Testis (tissue), 2 donors: ENCODE measurements at regions not wholly inside any gene's neighbourhood (a gene's known extent, or its start where the extent isn't known, plus 50 kb on each side); places are given as distances from the start of the nearest gene placed in this dataset.

ENCODE experiments used
- POLR2A ChIP-seq: fragments of 450-650 bp; IDR thresholded peaks from one replicate; pipeline ENCODE4 v1.6.1; 2017; ENCODE audit warnings: antibody characterized with exemption, mild to moderate bottlenecking, moderate library complexity
- TF ChIP-seq, protein P1 (sequence below), 3 experiments: fragments of 450-650 bp in 2 of 3; fragments of 200-600 bp in 1 of 3; sonication (generic) in 1 of 3; IDR thresholded peaks; one replicate each; pipeline ENCODE4 v1.5.1; 2016 to 2019; ENCODE audit warnings: antibody characterized with exemption in 3 of 3, mild to moderate bottlenecking in 2 of 3, moderate library complexity in 1 of 3

DNA sequence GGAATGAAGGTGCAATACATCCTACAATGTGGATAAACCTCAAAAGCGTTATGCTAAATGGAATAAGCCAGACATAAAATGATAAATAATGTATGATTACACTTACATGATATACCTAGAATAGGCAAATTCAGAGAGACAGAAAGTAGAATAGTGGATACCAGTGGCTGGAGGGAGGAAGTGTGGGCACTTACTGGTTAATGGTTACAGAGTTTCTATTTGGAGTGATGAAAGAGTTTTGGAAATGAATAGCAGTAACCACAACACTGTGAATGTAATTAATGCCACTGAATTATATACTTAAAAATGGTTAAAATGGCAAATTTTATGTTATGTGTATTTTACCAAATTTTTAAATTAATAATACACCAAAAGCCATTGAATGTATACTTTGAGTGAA, 71.4 kb upstream of the CST7 start:
- TF ChIP-seq, protein P1, sequence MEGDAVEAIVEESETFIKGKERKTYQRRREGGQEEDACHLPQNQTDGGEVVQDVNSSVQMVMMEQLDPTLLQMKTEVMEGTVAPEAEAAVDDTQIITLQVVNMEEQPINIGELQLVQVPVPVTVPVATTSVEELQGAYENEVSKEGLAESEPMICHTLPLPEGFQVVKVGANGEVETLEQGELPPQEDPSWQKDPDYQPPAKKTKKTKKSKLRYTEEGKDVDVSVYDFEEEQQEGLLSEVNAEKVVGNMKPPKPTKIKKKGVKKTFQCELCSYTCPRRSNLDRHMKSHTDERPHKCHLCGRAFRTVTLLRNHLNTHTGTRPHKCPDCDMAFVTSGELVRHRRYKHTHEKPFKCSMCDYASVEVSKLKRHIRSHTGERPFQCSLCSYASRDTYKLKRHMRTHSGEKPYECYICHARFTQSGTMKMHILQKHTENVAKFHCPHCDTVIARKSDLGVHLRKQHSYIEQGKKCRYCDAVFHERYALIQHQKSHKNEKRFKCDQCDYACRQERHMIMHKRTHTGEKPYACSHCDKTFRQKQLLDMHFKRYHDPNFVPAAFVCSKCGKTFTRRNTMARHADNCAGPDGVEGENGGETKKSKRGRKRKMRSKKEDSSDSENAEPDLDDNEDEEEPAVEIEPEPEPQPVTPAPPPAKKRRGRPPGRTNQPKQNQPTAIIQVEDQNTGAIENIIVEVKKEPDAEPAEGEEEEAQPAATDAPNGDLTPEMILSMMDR (IDR thresholded peaks at IDR 0.05) = no peak
- no peak for TF ChIP-seq POLR2A
